Neuronal stem cell (in vitro differentiated cells): ENCODE measurements at regions not wholly inside any gene's neighbourhood (a gene's known extent, or its start where the extent isn't known, plus 50 kb on each side); places are given as distances from the start of the nearest gene placed in this dataset.
A peak's percentile ranks its signal among the peaks of the same experiment; 100 is the strongest.
"Not testable (repeated sequence)": the region's sequence is repeated elsewhere in the genome, so short reads cannot be mapped to it uniquely, and the experiment has no call there.

ENCODE experiments used
- DNase-seq: peaks from one replicate; pipeline ENCODE4 v3.0.0-alpha.2; 2013; ENCODE audit warnings: low spot score
- H2AFZ ChIP-seq: one replicate; pipeline ENCODE4 v1.6.1; 2013; ENCODE audit warnings: mild to moderate bottlenecking, low read length, inconsistent platforms
- H2AK5ac ChIP-seq: 2 replicates; pipeline ENCODE4 v1.6.1; 2013; ENCODE audit warnings: low read depth, mild to moderate bottlenecking, inconsistent platforms, low read length, moderate library complexity, mixed read lengths
- H2BK120ac ChIP-seq: 2 replicates; pipeline ENCODE4 v1.6.1; 2013; ENCODE audit warnings: low read depth, mild to moderate bottlenecking, inconsistent platforms, low read length, moderate library complexity, mixed read lengths
- H2BK12ac ChIP-seq: one replicate; pipeline ENCODE4 v1.6.1; 2013; ENCODE audit warnings: low read length, inconsistent platforms
- H2BK15ac ChIP-seq: 2 replicates; pipeline ENCODE4 v1.6.1; 2013; ENCODE audit warnings: mild to moderate bottlenecking, low read length, inconsistent platforms, mixed read lengths
- H2BK5ac ChIP-seq: one replicate; pipeline ENCODE4 v1.6.1; 2013; ENCODE audit warnings: inconsistent platforms, mild to moderate bottlenecking, low read length, moderate library complexity
- H3K14ac ChIP-seq: one replicate; pipeline ENCODE4 v1.6.1; 2013; ENCODE audit warnings: low read length, inconsistent platforms
- H3K18ac ChIP-seq: 2 replicates; pipeline ENCODE4 v1.6.1; 2013; ENCODE audit warnings: low read length, inconsistent platforms
- H3K23ac ChIP-seq: 2 replicates; pipeline ENCODE4 v1.6.1; 2013; ENCODE audit warnings: low read depth, mild to moderate bottlenecking, mixed read lengths, low read length, inconsistent platforms; ENCODE audit not compliant: poor library complexity
- H3K27ac ChIP-seq: replicated peaks from 3 replicates; pipeline ENCODE4 v1.5.1; 2013; ENCODE audit warnings: low read length, inconsistent platforms
- H3K27me3 ChIP-seq, 3 experiments: 2 replicates each; pipeline ENCODE4 v1.6.1; 2013; ENCODE audit warnings: low read length in 3 of 3, mild to moderate bottlenecking in 2 of 3, inconsistent platforms in 1 of 3, low read depth in 1 of 3, mixed read lengths in 1 of 3, moderate library complexity in 1 of 3; ENCODE audit not compliant: control insufficient read depth in 3 of 3, insufficient read depth in 3 of 3
- H3K36me3 ChIP-seq, 2 donors: replicated peaks in 1 of 2; 2 replicates each; pipeline ENCODE4 v1.6.1; 2013; ENCODE audit warnings: low read length in 2 of 2; ENCODE audit not compliant: control insufficient read depth in 2 of 2, insufficient read depth in 2 of 2
- H3K4ac ChIP-seq: 2 replicates; pipeline ENCODE4 v1.6.1; 2013; ENCODE audit warnings: inconsistent platforms, mild to moderate bottlenecking, low read length, moderate library complexity
- H3K4me1 ChIP-seq, 2 donors: 1 replicate in 1 of 2; 2 replicates in 1 of 2; pipeline ENCODE4 v1.6.1; 2013; ENCODE audit warnings: low read length in 2 of 2, low read depth in 1 of 2; ENCODE audit not compliant: control insufficient read depth in 2 of 2, insufficient read depth in 1 of 2
- H3K4me2 ChIP-seq: one replicate; pipeline ENCODE4 v1.6.1; 2013; ENCODE audit warnings: mild to moderate bottlenecking, low read length, inconsistent platforms; ENCODE audit not compliant: insufficient read depth, poor library complexity, severe bottlenecking
- H3K4me3 ChIP-seq, 2 donors: 2 replicates each; pipeline ENCODE4 v1.5.1; 2013; ENCODE audit warnings: low read length in 2 of 2, mild to moderate bottlenecking in 2 of 2, inconsistent platforms in 1 of 2, moderate library complexity in 1 of 2
- H3K79me1 ChIP-seq: one replicate; pipeline ENCODE4 v1.6.1; 2013; ENCODE audit warnings: low read depth, mild to moderate bottlenecking, inconsistent platforms, low read length, moderate library complexity
- H3K9ac ChIP-seq: one replicate; pipeline ENCODE4 v1.6.1; 2013; ENCODE audit warnings: mild to moderate bottlenecking, low read depth, low read length, inconsistent platforms; ENCODE audit not compliant: poor library complexity
- H3K9me3 ChIP-seq, 2 donors: replicated peaks in 1 of 2; 2 replicates each; pipeline versions ENCODE3 to v1.6.1; 2013; ENCODE audit warnings: low read length in 2 of 2, mild to moderate bottlenecking in 2 of 2, inconsistent platforms in 1 of 2, low read depth in 1 of 2, mixed read lengths in 1 of 2, moderate library complexity in 1 of 2; ENCODE audit not compliant: control insufficient read depth in 2 of 2, insufficient read depth in 1 of 2
- H4K8ac ChIP-seq: one replicate; pipeline ENCODE4 v1.6.1; 2013; ENCODE audit warnings: low read depth, mild to moderate bottlenecking, inconsistent platforms, low read length, moderate library complexity
- H4K91ac ChIP-seq: one replicate; pipeline ENCODE4 v1.6.1; 2013; ENCODE audit warnings: low read length, low read depth, mild to moderate bottlenecking, inconsistent platforms; ENCODE audit not compliant: poor library complexity
- WGBS, 2 donors: extraction: QIAGEN DNeasy Blood & Tissue Kit; methylation state at CpG; one replicate each; pipeline ENCODE4 v1.1.7; 2013; ENCODE audit warnings: missing lambda C conversion rate in 2 of 2, mixed read lengths in 1 of 2; ENCODE audit not compliant: insufficient read length in 2 of 2, insufficient replicate concordance in 1 of 2; ENCODE audit errors: extremely low coverage in 2 of 2; 5-methylcytosine and 5-hydroxymethylcytosine counted together

GRCh38 chr21:32829504-32829903 lies 57.9 kb upstream of the PAXBP1 start:
- Histone ChIP-seq H2AFZ (no peak overlapping the region), H3K14ac (no peak overlapping the region)
- WGBS, 2 donors: no CpG with 5 or more reads among the region's 2 CpGs

GRCh38 chr21:32831779-32832178 lies 60.2 kb upstream of the PAXBP1 start:
- H3K27me3 ChIP-seq: peaks cover 0 to 23% (median 0%) of the 10 kb centered on the region in 3 experiments
- H3K4me1 ChIP-seq, H2BK5ac ChIP-seq, H3K9ac ChIP-seq, H2BK120ac ChIP-seq, H3K79me1 ChIP-seq, H3K23ac ChIP-seq, H3K36me3 ChIP-seq, H3K27ac ChIP-seq, H3K14ac ChIP-seq, DNase-seq, H2AFZ ChIP-seq, H3K4ac ChIP-seq, H4K91ac ChIP-seq, H3K18ac ChIP-seq, H2BK12ac ChIP-seq, H3K9me3 ChIP-seq, H2AK5ac ChIP-seq, H3K4me3 ChIP-seq, H4K8ac ChIP-seq, H3K4me2 ChIP-seq, H2BK15ac ChIP-seq: not testable (repeated sequence)
- WGBS, 2 donors: no CpG with 5 or more reads among the region's 10 CpGs

More at GRCh38 chr21:32829504-32829903, 57.9 kb upstream of the PAXBP1 start:
- no peak overlapping the region for H2BK12ac ChIP-seq
- no peak overlapping the region for H3K23ac ChIP-seq
- peaks cover 0 to 13% (median 0%) of the 10 kb centered on the region in 3 experiments for H3K27me3 ChIP-seq
- no peaks in the 10 kb centered on the region for H3K36me3 ChIP-seq
- no peak overlapping the region for H2BK5ac ChIP-seq
- H3K4me2 ChIP-seq: no peak overlapping the region
- H3K9ac ChIP-seq: no peak overlapping the region
- no peak overlapping the region for H3K4ac ChIP-seq
- H4K91ac ChIP-seq: no peak overlapping the region
- no peak overlapping the region for H2BK15ac ChIP-seq
- H4K8ac ChIP-seq: no peak overlapping the region
- DNase-seq: no peak
- H2BK120ac ChIP-seq: no peak overlapping the region
- no peak overlapping the region for H3K18ac ChIP-seq
- H3K9me3 ChIP-seq: no peaks in the 10 kb centered on the region
- H3K4me1 ChIP-seq: no peaks in the 10 kb centered on the region
- H3K79me1 ChIP-seq: no peaks in the 10 kb centered on the region
- no peak overlapping the region for H2AK5ac ChIP-seq
- no peak overlapping the region for H3K4me3 ChIP-seq
- H3K27ac ChIP-seq: no peak overlapping the region

GRCh38 chr21:32834211-32834915 lies 62.8 kb upstream of the PAXBP1 start:
- Histone ChIP-seq H2AFZ (no peak overlapping the region), H3K27me3 (peaks cover 0 to 24% (median 0%) of the 10 kb centered on the region in 3 experiments), H2BK5ac (no peak overlapping the region), H3K4me3 (no peak overlapping the region), H3K36me3 (no peaks in the 10 kb centered on the region), H4K8ac (no peak overlapping the region), H2BK15ac (no peak overlapping the region), H3K4me2 (no peak overlapping the region), H3K9me3 (no peaks in the 10 kb centered on the region), H3K9ac (no peak overlapping the region), H4K91ac (no peak overlapping the region), H2BK120ac (no peak overlapping the region), H2AK5ac (no peak overlapping the region), H2BK12ac (no peak overlapping the region), H3K79me1 (no peaks in the 10 kb centered on the region), H3K18ac (no peak overlapping the region), H3K14ac (no peak overlapping the region), H3K4me1 (peaks cover 2 to 6% of the 10 kb centered on the region in 2 donors), H3K23ac (no peak overlapping the region), H3K4ac (no peak overlapping the region), H3K27ac (no peak overlapping the region)
- no CpG with 5 or more reads among the region's 7 CpGs for WGBS, 2 donors
- no peak for DNase-seq

- Histone ChIP-seq H2AK5ac (no peak overlapping the region), H3K27ac (no peak overlapping the region), H3K9ac (no peak overlapping the region), H4K91ac (no peak overlapping the region), H3K23ac (no peak overlapping the region), H2AFZ (peak overlapping the region; percentile 24), H3K18ac (no peak overlapping the region), H3K4ac (no peak overlapping the region), H2BK15ac (no peak overlapping the region), H3K14ac (no peak overlapping the region), H2BK5ac (no peak overlapping the region), H3K27me3 (peaks cover 0 to 29% (median 0%) of the 10 kb centered on the region in 3 experiments), H4K8ac (no peak overlapping the region), H2BK12ac (no peak overlapping the region), H3K9me3 (no peaks in the 10 kb centered on the region), H3K4me3 (no peak overlapping the region), H2BK120ac (no peak overlapping the region), H3K36me3 (no peaks in the 10 kb centered on the region), H3K4me2 (no peak overlapping the region), H3K79me1 (no peaks in the 10 kb centered on the region), H3K4me1 (peaks cover 2 to 6% of the 10 kb centered on the region in 2 donors)
- WGBS, 2 donors: no CpG with 5 or more reads among the region's 5 CpGs
- peak; percentile 53 for DNase-seq
Measured at GRCh38 chr21:32834916-32835235, 63.3 kb upstream of the PAXBP1 start.
